GM19395 (cell line): ENCODE measurements at regions not wholly inside any gene's neighbourhood (a gene's known extent, or its start where the extent isn't known, plus 50 kb on each side); places are given as distances from the start of the nearest gene placed in this dataset.

Experiments
- ATAC-seq: cut with Tn5 transposase; IDR thresholded peaks from one replicate; pipeline ENCODE4 v1.9.1; 2021; ENCODE audit warnings: mild to moderate bottlenecking, moderate library complexity; ENCODE audit not compliant: unreplicated experiment

- ATAC-seq = no peak
Measured at GRCh38 chr19:28983430-28983829, 229.5 kb downstream of the UQCRFS1 start.

GRCh38 chr19:28981994-28982393 is 231.0 kb downstream of the UQCRFS1 start:
- ATAC-seq = no peak

GRCh38 chr19:28981518-28981917 is 231.4 kb downstream of the UQCRFS1 start:
- no peak for ATAC-seq

- ATAC-seq = no peak
Measured at GRCh38 chr19:28980236-28980868, 232.6 kb downstream of the UQCRFS1 start.

- no peak for ATAC-seq
Measured at GRCh38 chr19:28977826-28978225, 235.1 kb downstream of the UQCRFS1 start.

- ATAC-seq = no peak
Measured at GRCh38 chr19:28972058-28972852, 240.7 kb downstream of the UQCRFS1 start.

- ATAC-seq = no peak
Measured at GRCh38 chr19:28971513-28971912, 241.4 kb downstream of the UQCRFS1 start.

GRCh38 chr19:28971049-28971448 is 241.9 kb downstream of the UQCRFS1 start:
- no peak for ATAC-seq

GRCh38 chr19:28968721-28969120 is 244.2 kb downstream of the UQCRFS1 start:
- ATAC-seq = no peak

GRCh38 chr19:28966737-28967399 is 246.1 kb downstream of the UQCRFS1 start:
- no peak for ATAC-seq

GRCh38 chr19:28964500-28964899 is 248.5 kb downstream of the UQCRFS1 start:
- no peak for ATAC-seq

- ATAC-seq = no peak
Measured at GRCh38 chr19:28963486-28964250, 249.3 kb downstream of the UQCRFS1 start.

- no peak for ATAC-seq
Measured at GRCh38 chr19:28961772-28962500, 251.0 kb downstream of the UQCRFS1 start.

GRCh38 chr19:28960986-28961705 is 251.8 kb downstream of the UQCRFS1 start:
- ATAC-seq = no peak

GRCh38 chr19:28960586-28960985 is 252.4 kb downstream of the UQCRFS1 start:
- ATAC-seq = no peak

- ATAC-seq = no peak
Measured at GRCh38 chr19:28956961-28957360, 256.0 kb downstream of the UQCRFS1 start.

- no peak for ATAC-seq
Measured at GRCh38 chr19:28956421-28956820, 256.5 kb downstream of the UQCRFS1 start.

GRCh38 chr19:28949535-28949934 is 263.4 kb downstream of the UQCRFS1 start:
- ATAC-seq = no peak

GRCh38 chr19:28949027-28949426 is 263.9 kb downstream of the UQCRFS1 start:
- no peak for ATAC-seq

GRCh38 chr19:28948566-28948965 is 264.4 kb downstream of the UQCRFS1 start:
- no peak for ATAC-seq
